Skin of body (tissue), 1 donor: ENCODE measurements at regions not wholly inside any gene's neighbourhood (a gene's known extent, or its start where the extent isn't known, plus 50 kb on each side); places are given as distances from the start of the nearest gene placed in this dataset.

ENCODE experiments used
- DNase-seq: peaks from one replicate; lab custom pipeline; 2025; lab: John Stamatoyannopoulos, UW

DNA sequence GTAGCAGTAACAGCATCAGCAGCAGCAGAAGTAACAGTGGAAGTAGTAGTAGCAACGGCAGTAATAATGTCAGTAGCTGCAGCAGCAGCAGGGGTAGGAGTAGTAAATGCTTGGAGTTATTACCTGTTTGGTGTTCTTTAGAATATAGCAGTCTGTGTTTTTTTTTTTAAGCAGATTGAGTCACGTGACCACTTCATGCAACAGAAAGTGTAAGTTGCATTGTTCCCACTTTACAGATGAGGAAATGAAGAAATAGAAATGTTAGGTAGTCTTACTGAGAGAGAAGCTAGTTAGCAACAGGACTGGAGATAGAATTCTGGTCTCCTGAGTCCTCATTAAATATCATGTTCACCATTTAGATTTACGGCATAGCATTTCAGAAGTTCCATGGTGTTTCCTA lies 358.2 kb downstream of the HAPSTR1 start:
- DNase-seq, result no peak

DNA sequence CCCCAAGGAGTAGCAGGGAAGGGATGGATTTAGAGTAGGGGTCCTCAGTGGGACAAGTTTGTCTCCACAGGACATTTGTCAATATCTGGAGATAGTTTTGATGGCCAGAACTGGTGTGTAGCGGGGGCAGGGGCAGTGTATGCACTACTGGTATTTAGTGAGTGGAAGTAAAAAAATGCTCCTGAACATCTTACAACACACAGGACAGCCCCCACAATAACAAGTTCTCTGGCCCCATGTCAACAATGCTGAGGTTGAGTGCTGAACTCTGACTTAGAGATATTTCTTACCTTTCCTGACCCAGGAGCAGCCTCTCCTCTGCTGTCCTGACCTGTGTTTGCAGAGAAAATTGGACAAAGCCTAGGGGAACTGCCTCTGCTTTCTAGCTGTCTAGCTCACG lies 365.8 kb downstream of the HAPSTR1 start:
- DNase-seq, result no peak

DNA sequence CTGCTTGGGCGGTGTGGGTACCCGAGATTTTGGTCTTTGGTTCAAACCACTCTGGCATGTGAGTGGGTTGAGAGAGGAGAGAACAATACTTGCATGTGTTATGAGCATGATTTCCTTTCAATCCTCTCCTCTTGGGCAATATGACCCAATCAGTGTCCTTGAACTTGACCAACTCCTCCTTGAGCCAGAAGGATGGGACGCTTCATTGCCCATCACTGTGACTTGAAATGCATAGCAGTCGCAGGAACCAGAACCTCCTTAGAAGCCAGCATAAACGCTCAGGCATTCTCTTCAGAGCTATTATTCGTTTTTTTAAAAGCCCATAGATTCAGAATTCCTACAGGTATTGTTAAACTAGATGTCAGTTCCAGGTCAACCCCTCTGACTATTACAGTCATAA lies 367.4 kb downstream of the HAPSTR1 start:
- DNase-seq, result no peak

DNA sequence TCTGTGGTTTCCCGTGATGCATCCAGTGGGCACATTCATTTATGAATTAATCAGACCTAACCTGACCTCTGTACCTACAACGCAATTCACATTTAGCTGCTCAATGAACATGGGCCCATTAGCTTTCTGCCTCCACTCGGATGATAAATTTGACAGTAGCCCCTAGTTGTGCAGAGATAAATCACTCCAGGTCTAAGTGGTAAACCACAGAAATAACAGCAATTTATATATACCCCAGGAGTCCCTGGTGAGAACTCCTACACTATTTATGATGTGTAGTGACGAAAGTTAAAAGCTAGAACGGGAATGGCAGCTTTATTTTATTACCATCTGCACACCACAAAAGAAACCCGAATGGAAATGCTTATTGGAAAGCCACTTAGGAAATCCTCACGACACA lies 371.5 kb downstream of the HAPSTR1 start:
- DNase-seq, result no peak

DNA sequence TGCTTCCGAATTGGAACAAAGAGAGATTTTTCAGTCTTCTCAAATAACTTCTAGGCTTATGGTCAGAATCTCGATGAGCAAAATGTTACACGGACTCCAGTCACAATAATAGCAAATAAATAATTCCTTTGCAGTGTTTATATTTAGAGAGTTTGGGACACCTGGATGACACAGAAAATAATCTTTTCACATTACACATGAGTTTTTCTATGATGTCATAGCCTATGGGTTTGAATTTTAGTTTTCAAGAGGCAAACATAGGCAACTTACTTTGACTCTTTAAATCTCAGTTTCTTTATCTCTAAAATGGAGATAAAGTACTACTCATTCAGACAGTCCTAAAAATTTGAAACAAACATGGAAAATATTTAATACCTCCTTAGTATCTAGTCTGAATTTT lies 372.0 kb downstream of the HAPSTR1 start:
- DNase-seq, result no peak

DNA sequence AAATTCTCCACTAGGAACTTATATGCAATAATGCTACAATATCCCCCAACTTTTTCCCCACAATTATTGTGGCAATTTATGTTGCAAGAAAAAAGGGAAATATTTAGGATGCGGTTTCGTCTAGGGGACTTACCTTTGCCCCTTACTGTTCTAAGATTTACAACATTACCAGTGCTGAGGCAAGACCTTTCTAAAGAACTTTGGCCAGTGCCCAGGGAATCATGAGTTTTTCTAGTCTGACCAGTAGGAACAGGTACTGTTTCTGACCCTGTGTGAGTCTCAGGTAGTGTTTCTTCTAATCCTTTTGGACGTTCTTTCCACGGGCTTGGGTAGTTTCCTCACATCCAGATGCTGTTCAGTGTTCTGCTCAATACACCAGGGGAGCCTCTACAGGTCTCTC lies 373.7 kb downstream of the HAPSTR1 start:
- no peak for DNase-seq

DNA sequence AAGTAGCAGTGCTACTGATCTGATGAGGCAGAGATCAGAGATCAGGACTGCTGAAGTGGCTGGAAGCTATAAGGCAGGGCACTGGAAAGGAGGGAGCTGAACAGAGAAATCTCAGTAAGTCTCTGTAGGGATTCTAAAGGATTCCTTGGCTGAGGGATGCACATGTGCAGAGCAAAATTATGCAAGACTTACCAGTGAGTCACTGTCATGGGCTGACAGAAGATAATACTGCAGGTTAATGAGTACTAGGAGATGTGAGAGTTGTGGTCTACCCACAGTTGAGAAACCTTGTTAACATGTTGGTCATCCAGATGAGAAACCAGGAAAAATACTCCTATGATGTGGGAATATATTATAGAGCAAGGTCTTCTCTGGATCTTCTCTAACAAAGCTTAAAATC lies 378.1 kb downstream of the HAPSTR1 start:
- DNase-seq, result no peak

DNA sequence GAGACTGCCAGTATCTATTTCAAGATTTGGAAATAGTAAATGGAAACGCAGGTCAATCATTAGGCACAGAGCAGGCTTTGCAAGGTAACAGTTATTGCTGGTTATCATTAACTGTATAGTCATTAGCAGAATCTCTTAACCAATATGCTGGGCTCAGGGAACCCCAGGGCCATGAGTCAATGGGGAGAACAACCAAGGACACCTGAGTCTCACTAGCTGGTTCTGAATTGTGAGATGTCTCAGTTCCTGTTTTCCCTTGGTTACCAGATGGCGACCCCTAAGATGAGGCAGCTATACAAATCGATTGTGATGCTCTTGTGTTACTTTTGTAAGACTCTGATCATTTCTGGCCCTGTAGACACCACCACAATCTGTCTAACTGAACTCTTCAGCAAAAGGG lies 385.3 kb downstream of the HAPSTR1 start:
- no peak for DNase-seq

DNA sequence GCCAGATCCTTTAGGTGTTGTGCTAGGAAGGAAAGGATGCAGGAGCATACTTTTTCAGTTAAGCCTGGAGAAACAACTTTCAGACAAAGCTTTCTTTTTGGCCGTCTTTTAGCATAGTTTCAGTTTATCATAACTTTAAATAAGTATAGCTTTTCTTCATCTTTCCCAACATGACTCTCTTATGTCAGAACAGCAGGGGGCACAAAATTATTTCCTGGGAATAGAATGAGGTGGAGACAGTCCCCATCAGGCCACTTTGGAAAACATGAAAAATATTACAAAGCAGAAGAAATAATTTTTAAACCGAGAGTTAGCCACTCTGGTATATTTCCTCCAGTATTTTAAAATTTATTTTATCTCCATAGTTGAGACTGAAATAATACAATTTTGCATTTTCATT lies 387.6 kb downstream of the HAPSTR1 start:
- no peak for DNase-seq

DNA sequence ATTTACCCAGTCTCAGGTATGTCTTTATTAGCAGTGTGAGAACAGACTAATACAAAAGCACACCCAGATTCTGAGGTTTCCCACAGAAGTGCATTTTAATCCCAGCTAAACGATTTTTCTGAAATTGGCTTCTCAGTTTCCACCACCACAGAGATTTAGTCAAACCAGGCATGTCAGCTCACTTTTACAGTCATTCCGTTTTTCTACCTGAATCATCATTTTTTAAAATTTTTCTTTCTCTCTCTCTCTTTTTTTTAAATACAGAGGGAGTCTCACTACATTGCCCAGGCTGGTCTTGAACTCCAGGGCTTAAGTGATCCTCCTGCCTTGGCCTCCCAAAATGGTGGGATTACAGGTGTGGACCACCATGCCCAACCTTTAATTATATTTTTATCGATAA lies 389.1 kb downstream of the HAPSTR1 start:
- no peak for DNase-seq

DNA sequence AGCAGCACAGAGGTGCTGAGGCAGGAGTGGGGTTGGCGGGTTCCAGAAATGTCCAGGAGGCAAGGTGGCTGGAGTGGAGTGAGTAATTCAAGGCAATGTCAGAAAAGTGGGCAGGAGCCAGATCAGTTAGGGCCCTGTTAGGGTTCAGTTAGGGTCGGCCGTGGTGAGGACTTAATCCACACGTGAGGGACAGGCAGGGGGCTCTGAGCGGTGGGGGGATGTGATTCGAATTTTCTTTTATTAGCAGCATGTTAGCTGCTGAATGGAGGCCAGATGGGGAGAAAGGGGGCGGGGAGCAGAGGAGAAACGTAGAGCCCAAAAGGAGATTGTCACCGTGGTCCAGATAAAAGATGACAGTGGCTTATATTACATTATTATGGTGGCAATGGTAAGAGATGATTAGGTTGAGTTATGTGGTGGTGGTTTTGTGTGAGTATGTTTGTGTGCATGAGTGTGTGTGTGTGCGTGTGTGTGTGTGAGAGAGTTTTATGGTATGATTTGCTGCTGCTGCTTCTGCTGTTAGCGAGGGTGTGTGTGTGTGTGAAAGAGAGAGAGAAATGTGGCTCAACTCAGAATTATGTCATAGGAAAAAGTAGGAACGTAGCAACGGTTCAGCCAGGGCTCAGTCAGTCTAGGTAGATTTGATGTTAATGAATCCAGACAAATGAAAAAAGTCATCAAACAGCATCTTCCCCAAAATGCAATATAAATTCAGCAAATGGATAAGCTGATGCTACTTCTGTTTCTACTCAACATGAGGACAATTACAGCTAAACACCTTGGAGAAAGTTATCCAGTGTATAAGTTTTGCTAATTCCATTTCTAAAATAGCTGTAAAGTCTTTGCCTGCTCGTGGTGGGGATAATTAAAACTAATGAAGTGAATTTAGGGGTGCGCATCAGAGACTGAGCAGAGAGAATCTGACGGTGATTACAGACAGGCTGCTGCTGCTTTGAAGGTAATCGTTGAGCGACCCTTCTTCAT lies 390.6 kb downstream of the HAPSTR1 start:
- DNase-seq, result no peak

DNA sequence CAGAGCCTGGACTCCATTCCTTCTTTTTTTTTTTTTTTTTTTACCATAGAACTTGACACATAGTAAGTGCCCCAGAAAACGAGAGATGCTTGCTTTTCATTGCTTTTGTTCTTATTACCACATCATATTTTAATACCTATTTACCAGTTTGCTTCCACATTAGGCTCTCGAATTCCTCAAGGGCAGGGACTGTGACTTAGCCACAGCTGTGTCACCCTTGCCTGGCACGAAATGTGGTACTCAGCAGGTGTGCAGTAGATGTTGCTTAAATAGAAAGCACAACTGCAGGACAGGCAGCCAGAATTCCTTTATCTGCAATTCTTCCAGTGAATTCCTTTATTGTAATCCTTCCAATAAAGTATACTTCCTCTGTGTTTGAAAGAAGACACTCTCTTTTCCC lies 393.0 kb downstream of the HAPSTR1 start:
- no peak for DNase-seq

DNA sequence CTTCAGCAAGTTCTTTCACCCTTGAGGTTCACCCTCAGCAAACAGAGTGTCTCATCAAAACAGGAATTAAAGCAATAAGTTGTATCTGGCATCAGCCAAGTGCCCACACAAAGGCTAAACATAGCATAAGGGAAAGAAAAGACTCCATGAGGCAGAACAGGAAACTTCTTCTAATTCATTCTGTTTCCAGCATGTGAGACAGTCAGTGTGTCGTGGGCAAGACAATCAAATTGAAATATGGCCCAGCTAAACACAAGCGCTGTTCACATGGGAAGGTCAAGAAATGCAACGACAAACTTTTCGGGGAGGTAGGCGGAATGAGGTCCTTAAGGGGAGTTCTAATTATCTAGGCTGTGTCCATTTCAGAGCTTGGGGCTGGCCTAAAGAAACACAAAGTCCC lies 393.4 kb downstream of the HAPSTR1 start:
- DNase-seq, result no peak

DNA sequence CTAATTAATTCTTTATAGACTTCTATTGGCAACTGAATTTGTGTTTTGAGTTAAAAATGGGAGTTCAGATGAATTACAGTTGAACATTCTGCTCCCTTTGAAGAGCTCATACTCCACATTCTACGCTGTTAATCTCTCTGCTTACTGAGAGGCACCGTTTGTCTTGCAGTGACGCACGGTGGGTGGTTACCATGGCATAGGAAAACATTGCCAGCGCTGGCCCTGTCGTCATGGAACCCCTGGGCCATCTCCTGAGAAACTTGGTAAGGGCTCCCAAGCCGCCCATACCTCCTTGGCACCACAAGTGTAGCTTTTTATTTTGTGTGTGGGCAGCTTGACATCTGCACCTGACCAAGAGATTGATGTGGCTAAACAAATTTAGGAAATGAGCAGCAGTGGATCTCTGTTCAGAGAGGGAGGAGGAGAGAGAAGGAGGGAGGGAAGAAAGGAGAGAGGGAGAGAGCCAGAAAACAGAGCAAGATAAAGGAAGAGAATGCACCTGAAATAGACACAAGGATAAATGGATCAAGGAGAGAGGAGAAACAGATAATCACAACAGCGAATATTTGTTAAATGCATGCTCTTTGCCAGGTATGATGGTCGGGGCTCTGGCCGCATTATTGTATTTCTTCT lies 398.5 kb downstream of the HAPSTR1 start:
- no peak for DNase-seq

DNA sequence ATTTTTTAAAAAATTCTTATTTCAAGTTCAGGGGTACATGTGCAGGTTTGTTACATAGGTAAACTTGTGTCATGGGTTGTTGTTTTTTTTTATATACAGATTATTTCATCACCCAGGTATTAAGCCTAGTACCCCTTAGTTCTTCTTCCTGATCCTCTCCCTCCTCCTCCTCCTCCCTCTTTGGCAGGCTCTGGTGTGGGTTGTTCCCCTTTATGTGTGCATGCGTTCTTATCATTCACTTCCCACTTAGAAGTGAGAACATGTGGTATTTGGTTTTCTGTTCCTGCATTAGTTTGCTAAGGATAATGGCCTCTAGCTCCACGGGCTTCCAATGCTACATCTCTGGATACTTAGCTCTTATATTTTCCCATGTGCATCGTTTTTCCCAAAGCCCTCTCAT lies 404.4 kb downstream of the HAPSTR1 start:
- DNase-seq, result no peak

DNA sequence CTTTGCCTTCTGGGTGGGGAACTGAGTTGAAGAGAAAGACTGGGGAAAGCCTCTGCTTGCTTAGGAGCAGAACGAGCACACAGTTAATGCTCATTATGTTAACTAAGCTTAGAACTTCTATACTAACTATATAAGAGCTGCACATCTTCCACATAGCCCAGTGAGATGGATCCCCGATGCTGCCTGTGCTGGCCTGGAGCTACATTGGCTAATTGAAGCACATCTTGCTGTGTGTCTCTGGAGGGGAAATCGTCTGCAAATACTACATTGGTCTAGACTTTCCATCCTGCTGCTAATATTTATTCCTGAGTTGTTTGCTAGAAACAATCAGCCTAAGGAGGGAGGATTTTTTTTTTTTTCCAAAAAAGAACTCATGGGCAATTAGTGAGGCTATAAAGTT lies 406.3 kb downstream of the HAPSTR1 start:
- no peak for DNase-seq

DNA sequence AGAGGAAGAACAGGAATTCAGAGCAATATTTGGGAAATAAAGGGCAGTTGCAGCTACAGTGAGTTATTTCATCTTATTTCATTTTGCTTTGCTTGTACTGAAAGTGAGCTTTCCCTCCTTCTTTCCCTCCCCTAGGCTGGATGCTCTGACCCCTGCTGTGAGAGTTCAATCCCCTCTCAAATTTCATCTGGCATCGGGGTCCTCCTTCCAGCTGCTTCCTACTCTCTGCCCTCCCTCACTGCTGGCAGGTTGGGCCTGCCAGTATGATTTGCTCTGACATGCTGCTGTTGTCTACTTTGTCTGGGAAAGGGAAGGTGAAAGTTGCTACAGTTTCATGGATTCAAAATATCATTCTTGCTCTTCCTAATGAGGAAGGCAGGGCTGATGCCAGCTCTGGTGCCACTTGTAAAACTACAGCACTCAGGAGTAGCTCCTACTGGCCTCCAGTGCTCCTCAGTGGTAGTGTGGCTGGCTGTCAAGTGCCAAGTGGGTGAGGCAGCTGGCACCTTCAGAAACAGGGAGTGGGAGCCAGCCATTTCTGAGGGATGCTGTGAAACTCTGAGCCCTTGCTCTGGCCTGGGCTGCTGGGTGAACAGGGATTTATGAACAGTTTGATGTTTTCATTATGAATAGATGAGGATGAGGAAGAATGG lies 408.6 kb downstream of the HAPSTR1 start:
- no peak for DNase-seq

DNA sequence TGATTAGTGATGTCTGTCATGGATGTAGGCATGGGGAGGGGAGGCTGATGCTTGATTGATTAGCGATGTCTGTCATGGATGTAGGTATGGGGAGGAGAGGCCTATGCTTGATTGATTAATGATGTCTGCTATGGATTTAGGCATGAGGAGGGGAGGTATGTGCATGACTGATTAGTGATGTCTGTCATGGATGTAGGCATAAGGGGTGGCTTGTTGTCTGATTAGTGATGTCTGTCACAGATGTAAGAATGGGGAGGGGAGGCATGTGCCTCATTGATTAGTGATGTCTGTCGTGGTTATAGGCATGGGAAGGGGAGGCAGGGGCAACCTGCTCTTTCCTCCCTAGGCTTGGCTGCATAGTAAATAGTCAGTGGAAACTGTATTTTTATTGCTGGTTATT lies 409.4 kb downstream of the HAPSTR1 start:
- no peak for DNase-seq

DNA sequence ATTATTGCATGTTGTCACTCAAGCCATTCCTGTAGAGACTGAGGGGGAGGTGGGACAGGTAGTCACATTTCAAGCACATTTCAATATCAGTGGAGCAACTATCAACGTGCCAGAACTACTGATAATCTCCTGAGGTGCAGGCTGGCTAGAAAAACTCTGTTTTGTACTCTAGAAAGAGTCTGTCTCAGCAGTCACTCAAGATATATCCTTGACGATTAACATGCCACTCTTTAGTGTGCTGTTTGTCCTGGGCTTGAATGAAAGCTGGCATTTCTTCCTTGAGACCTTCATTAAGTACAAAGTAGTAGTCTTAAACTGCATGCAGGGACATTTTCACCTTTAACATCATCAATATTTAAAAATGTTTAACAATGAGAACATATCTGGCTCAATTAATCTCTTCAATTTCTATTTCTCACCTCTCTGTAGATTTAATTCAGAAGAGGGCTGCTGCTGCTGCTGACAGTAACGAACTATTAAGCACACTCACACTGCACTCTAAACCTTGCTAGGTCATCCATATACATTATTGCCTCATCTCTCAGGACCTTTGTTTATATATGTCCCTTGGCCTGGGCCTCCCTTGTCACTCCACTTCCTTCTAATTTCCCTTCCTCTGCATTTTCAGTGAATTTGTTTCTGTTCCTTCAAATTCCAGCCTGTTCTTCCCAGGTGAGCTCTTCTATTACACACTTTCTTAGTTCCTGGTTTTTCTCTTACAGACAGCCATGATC lies 412.0 kb downstream of the HAPSTR1 start:
- DNase-seq, result no peak

DNA sequence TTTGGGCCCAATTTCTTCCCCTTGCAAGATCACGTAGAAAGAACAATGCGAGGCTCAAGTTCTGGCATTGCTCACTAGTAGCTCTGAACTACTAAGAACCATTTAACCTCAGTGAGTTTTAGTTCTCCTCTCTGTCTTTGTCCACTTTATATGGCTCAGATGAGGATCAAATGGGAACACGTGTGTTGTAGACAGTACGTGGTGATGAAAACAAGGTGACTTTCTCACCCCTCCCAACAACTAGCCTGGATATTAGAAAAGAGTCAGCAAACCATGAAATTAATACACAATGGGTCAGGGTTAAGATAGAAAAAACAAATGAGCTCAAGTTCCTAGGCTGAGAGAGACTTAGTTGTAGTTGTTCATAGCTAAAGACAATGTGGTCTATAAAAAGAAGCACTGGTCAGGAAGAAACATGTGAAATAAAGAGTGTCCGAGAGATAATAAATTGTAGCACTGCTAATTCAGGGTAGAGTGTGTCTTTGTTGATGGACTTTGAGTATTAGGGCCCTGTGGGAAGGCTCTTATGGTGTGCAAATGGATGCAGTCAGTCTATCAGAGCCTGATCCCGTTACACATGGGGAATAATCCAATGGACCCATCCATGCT lies 417.0 kb downstream of the HAPSTR1 start:
- no peak for DNase-seq

DNA sequence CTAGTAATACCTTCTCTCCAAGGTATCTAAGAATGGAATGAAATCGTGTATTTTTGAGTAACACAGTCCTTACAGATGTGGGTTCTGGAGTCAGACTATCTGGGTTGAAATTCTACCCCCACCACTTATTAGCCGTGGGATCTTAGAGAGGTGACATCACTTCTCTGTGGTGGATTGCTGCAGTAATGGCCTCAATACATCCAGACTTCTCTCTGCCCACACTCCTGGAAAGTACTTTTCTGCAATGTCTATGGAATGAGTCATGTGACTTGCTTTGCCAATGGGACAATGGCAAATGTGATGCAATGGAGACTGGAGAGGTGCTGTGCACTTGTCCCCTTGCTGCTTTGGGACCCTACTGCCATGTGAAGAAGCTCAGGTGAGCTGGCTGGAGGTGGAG lies 418.2 kb downstream of the HAPSTR1 start:
- DNase-seq, result no peak
